ENCODE measurements at regions not wholly inside any gene's neighbourhood (a gene's known extent, or its start where the extent isn't known, plus 50 kb on each side); places are given as distances from the start of the nearest gene placed in this dataset.
A peak's percentile ranks its signal among the peaks of the same experiment; 100 is the strongest.

DNA sequence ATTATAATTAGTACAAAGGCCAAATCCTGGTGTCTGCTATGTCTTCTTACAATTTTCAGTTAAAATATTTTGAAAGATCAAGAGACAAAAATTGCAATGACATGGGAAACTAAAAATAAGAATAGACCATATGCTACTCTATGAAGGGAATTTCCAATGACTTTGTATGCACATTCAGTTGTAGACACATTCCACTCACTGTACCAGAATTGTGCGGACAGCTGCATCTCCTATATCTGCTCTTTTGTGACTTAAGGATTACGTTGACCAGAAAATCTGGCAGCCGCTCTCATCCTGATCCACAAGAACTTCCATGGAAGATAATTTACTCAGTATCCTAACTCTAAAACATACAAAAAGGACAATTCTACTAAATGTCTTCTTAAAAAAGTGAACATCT lies 493.9 kb upstream of the KCNMB2 start:
- no peak for DNase-seq

DNA sequence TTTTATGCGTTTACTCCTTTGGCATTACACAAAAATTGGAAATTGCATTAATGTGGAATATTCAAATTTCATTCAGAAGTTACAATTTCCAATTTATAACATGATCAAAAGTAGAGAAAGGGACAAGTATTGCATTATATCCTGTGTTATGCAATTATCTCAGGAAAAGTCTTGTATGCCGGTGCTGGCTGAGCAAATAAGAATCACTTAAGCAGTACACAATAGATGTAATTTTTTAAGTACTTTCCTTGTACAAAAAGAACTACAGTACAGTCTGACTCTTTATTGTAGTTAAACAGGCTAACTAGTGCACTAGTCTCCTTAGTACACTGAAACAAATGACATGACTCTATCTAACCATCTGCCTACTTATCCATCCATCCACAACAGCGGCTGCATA lies 493.2 kb upstream of the KCNMB2 start:
- DNase-seq = no peak

DNA sequence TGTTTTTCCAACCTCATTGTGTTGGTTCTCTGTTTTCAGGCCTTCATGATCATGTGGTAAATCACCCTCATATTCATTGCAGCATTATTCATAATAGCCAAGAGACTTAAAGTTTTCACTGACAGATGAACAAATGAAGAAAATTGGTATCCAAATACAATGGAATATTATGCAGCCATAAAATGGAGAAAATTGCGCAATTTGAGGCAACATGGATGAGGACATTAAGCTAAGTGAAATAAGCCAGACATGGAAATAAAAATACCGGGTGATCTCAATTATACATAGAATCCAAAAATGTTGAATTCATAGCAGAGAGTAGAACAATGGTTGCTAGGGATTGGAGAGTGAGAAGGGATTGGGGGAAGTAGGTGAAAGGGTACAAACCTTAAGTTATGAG lies 491.9 kb upstream of the KCNMB2 start:
- DNase-seq = no peak

DNA sequence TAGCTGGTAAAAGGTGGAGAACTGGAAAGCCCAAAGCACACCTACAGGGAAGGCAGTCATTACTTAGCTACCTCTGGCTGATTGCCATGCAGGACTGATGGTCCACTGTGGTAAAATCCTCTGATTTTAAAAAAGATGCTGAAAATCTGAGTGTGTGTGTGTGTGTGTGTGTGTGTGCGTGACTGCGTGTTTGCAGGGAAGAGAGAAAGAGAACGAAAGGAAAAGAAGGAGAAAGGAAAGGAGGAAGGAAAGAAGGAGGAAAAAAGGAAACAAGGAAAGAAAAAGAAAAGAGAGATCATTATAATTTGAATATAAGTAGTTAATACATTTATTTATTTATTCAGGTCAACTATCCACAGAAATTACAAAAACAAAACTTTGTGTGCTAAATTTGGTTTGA lies 488.7 kb upstream of the KCNMB2 start:
- DNase-seq = no peak

DNA sequence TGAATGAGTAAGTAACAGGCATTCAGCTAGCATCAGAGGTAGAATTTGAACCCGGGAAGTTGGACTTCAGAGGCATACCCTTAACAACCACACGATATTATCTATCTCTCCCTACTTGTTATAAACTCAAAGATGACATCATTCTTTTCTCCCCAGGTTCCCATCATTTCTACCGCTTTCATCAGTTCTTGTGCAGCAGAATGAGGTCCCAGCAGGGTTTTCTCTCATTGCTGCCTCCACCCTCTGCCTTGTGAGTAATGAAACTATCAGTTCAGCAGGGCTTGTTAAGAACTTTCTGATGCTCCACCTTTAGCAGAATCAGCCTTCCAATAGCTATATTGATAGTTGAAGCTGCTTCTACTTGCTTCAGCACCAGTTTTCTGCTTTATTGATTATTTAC lies 487.5 kb upstream of the KCNMB2 start:
- DNase-seq = peak; percentile 37

DNA sequence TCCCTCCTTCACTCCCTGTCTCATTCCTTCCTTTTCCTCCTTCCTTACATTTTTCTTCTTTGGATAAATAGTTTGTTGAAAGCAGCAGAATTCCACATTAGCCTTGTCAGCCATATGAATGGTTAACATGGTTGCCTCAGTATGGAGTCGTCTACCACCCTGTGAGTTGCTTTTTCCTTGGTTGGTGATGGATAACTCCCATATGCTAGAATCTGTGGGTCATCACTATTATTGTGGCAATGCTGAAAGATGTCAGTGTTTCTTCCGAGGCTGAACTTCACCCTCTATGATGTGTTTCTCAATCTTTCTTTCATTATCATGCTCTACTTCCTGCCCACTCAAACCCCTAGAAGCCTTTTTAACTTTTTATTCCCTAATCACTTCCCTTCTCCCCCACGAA lies 481.8 kb upstream of the KCNMB2 start:
- DNase-seq = no peak

DNA sequence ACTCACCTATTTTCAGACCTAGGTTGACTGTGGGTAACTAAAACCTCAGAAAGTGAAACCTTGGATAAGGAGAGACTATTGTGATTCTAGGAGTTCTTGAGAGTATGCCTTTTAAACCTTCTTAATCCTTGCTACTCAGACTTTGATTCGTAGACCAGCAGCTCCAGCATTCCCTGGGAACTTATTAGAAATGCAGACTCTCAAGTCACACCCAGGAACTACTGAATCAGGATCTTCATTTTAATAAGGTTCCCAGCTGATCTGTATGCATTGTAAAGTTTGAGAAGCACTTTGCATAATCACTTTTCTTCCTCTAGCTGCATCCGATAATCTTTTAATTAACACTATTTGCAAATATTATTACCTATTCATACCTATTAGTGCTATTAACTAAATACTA lies 480.3 kb upstream of the KCNMB2 start:
- DNase-seq = no peak

DNA sequence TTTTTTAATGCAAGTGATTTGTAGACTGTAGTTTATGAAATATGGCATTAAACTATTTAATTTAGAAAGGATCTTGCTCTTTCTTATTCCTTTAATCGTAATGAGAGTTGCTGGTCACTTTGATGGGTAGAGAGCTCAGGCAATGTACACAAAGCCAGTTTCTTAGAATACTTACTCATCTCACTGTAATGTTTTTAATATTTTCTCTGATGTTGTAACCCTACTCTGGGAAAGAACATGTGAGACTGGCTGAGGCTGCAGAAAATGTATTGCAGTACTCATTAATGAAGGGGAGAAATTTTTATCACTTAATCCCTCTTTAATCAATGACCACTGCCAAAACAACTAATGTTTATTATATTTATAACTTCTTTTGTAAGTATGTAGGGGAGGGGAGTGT lies 479.4 kb upstream of the KCNMB2 start:
- DNase-seq = no peak

DNA sequence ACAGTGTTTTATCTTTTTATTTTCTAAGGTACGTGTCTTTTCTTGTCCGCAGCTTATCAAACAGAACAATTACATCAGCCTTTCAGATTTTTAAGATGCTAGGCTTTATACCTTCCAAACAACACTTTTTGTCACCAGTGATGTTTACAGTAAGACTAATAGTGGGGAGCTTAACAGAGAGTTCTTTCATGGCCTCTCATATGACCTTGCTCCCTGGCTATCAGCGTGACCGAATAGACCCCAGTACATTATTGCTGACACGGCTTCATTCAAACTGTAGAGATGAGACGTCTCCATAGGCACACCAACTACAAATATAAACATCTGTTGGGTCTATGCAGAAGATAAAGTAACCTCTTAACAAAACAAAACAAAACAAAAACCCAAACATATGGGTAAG lies 477.6 kb upstream of the KCNMB2 start:
- DNase-seq = no peak

DNA sequence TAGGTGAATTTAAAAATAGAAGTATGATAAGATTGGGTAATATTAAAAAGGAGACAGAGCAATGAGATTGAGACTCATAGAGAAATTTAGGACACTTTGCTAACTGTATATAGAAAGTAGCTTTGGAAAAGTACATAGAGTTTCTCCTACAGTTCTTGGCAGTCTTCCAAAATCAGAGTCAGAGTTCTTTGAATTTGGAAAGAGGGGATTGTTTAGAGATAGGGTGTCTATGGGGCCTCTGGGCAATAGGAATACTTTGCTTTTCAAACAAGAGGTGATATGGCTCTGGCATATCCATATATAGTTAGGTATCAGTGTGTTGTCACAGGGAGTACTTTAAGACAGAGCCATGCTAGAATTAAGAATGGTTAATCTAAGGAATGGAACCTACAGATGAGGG lies 477.1 kb upstream of the KCNMB2 start:
- peak; percentile 26 for DNase-seq

DNA sequence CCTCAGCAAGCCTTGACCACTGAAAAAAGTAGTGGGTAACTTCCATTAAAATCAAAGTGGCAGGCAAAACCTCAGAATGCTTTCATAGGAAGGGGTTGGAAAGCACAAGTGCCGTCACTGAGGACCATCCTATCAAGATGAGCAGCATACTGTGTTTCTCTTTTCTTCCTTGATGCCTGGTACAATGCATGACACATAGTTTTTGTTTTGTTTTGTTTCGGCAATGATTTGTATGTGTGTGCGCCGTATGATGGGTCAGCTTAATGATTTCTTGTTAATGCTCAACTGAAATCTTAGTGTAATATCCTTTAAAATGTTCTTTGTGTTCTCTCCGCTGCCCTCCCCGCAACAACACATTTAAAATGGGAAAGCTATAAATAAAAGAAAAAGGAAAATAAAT lies 476.4 kb upstream of the KCNMB2 start:
- DNase-seq = no peak

DNA sequence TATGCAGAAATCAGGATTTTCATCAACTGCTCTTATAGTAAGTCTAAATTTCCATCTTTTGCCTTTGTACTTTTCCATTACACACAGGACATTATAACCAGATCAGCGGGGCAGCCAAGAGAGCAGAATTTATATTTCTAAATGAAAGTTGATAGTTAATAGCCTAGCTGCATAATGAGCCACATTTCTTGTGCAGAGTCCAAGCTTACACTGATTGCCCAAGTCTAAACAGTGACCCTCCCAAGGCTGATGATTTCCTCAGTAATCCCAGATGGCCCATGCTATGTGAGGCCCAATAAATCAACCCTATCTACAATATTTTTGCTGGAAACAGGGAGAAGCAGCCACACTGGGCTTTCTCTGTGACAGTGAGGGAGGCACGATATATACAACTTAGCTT lies 475.8 kb upstream of the KCNMB2 start:
- DNase-seq = peak; percentile 42

DNA sequence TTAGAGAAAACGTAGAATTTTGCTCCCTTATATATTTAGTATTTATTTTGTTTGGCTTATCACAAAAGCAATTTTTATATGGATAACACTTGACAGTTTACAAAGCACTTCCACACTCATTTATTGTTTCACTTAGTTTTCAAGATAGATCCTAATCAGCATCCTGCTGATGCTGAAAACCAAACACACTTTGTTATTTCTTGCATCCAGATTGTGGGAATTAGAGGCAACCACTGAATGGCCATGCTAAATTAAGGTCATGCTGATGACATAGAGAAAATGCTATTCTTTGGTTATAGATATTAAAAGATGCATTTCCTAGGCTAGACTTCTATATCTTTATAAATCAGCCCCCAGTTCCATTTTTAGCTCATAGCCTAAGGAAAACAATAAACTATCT lies 474.1 kb upstream of the KCNMB2 start:
- DNase-seq = no peak

DNA sequence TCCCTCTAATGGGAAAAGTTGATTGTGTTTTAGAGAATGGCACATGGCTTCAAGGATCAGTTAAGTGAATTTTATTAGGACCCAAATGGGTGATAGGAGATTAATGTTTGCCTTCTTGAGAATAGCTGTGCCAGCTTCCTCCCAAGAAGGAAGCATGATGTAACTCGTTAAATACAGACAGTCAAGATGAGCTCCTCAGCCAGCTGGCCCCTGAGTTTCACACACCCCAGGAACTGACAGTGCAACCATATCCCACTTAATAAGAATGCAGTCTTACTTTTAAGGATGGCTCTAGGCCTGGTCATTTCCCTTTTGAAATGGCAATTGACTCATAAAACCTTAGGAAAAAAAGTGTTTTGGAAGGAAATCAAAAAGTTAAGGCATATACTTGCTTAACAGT lies 472.8 kb upstream of the KCNMB2 start:
- peak; percentile 48 for DNase-seq

DNA sequence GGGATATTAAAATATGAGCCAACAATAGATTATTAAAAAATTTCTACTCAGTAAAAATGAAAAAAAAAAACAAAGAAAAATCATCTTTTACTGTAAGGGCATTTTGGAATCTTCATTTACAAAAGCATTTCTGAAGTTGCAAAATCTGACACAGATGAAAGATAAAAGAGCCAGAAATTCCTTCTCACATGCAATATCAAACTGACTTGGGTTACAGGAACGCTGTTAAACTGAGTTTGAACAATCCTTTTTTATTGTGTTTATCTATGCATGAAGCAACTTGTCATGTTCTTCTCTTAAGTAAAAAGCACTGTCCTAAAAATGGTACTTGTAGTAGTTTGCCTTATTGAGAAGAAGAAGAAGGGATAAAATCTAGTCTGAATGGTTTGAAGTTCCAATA lies 468.5 kb upstream of the KCNMB2 start:
- DNase-seq = no peak

DNA sequence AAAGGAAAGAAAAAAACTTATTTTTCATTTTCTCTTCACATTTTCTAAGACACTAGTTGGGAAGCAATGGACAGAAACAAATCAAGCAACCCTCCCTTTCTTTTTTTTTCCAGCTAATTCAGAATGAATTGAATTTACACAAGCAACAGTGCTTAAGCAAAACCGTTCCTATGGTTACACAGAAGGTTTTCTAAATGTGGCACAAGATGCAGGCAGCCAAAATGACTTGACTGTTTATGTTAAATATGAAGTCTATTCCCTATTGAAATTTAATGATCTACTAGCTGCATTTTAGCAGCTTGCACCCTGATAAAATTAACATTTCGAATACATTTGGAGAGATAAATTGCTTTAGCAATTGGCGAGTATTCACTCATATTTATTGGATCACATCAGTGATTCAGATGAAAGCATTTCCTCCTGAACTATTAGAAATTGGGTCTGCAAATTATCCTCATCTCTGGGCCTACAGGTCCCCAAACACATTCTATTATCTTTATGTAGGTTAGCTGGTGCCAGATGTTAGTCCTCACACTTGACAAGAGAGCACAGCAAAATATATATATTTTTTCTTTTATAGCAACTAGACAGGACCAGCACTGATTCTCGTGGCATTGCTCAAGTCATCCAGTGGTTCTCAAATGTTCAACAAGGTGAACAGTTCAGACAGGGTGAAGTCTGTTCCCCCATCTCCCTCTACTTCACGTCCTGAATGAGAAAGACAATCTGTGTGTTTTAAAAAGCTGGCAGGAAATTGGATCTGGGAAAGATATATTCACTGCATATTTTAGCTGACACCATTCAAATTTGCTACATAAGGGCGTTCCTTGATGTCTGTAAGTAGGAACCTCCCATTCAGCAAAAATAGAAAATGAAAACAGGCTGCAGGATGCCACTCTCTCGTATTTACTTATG lies 463.6 kb upstream of the KCNMB2 start:
- peak; percentile 15 for DNase-seq

DNA sequence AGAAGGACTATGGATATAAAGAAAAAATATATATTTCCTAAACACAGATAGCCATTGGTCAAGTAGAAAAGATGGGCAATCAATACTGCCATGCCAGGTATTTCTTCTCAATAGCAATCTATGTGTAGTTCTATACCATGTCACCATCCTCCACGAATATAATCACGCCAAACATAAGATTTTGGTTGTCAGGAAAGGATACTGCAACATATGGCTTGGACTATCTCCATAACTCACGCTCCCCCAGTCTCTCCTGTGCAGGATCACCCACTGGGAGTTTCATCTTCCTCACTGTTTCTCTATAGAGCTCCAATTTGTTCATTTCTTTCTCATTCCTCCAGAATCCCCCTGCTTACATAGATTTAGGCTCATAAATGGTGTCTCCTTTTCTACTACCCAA lies 462.9 kb upstream of the KCNMB2 start:
- no peak for DNase-seq

DNA sequence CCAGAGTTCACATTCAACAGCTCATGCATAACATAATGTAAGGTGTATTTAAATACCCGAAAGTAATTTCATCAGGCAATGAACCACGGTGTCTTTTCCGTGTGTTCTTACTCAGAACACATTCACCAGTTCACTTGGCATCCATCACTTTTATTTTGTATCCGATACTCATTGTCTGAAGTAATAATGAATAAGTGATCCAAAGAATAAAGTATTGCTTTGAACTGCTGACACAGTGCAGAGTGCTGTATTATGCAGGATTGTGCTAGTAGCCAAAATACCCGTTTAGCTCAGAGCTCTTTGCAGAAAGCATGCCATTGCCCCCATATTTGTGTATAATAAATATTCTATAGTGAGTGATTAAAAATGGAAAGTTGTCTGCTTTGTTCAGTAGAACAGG lies 460.9 kb upstream of the KCNMB2 start:
- no peak for DNase-seq

DNA sequence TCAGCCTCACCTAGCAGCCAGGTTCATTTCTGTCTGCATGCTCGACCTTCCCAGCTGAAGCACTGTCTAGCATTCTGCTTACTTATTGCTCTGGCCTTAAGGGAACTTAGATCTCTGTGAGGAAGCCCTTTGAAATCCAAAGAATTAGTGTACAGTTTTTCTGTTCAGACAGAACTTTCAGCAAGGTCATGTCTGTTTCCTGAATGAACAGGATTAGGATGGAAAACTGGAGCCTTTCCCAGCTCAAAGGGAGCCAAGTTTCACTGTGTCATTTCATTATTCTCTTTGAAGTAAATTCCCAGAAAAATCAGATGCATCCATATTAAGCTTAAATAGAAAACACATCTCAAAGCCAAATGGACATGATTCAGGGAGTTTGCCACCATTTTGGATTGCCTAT lies 457.3 kb upstream of the KCNMB2 start:
- peak; percentile 74 for DNase-seq

DNA sequence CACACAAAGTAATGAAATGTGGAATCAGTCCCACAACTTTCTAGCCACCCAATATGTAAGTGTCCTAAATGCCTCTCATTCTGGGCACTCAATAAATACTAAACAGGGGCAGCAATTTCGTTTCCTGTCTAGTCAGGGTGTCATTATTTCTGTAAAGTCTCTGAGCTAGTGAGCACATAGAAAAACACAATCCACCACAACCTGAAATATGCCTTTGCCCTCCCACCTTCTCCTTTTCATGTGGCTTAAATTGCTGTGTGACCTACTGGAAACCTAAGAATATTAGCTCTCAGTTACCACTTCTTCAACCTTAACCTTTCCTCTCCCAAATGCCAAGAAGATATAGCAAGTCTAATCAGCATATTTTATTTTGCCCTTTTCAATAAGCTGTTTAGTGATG lies 456.3 kb upstream of the KCNMB2 start:
- no peak for DNase-seq

DNA sequence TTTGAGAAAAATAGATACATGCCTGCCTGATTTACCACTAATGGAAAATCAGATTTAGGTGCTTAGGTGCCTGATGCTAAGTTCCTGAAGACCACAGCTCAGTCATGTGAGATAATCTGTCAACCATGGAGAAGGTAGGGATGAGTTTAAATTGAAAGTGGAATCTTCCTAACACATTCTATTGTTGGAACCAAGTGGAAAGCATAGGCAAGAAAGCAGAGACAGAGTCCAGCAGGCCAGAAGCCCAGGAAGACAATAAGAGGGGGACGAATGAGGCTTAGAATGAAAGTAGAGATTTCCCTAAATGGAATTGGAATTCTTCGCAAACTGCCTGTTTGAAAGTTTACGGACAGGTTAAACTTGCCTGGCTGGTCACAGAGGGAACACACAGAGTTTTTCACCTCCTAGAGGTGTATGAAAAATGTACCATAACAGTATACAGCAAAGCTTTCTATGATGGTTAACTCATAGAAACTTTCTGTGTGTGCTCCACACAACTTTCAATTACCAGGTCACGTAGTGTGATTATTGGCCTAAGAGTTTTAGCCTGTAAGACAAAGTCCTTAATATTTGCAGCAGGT lies 453.8 kb upstream of the KCNMB2 start:
- DNase-seq = no peak

DNA sequence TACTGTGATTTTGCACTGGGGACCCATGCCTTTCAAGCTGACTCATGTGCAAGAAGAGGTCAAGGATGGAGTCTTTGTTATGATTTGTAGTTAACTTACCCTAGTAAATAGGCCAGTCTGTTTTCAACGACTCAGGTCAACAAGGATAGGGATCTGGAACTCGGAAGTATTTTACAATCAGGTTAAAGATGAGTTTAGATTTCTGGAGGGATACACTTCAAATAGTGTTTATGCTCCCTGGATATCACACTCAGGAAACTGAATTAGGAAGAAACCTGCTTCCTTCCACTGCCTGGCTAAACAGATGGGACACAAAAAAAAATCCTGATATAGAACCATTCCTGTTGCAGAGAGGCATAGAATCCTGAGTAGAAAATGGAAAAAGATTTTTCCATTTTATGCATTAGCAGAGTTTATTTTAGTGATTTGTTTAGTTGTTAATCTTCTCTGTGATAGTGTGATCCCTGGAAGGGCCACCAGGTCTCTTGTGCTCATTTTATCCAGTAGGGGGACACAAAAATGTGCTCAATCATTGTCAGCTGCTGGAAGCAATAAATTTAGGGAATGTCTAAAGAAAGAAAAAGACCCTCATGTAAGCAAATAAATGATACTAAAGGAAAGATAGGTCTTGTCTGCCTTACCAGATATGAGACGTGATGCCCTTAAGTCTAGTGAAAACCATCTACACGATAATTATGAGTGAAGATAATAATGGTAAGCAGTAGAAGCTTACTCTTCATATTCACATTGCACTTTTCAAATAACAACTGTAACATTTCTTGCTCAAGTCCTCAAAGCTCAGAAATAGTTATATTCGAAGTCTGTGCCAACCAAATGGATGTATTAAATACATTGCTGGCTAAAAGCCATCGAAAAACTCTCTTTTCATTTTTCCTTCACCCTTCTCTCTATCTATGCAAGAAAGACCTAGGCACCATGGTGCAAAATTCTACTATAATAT lies 452.1 kb upstream of the KCNMB2 start:
- DNase-seq = no peak

DNA sequence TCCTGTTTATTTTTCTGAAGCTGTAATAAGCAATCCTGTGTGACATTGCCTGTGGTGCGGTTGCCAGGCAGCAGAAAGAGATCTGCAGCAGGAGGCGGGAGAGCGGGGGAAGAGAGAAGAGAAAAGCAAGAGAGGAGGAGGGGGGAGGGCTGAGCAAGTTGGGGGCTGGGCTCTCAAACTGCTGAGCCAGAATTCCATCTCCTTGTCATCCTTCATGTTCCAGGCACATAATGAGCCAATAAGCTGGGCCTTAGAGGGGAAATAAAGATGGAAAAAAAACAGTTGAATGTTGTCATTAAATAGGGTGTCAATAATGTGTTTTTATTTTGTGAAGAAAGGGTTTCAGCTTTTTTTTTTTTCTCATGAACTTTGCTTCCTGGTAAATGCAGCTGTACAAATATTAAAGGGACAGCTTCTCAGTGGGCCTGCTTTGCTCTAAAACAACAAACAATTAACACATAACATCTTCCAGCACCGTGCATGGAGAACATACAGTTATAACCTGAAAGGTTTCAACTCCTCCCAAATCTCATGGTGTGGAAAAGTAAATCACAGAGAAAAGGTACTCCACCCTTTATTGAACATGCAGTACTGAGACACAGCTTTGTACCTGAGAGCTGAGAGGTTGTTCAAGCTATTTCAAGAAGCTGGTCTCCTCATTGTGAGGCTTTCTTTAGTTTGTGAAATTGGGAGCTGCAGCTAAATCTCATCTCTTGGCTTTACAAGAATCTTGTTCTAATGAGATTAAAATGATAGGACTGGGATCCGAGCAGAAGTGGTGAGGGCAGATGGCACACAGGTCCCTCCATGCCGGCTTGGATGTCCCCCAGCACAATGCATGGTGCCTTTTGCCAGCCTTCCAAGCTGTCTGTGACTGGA lies 451.1 kb upstream of the KCNMB2 start:
- DNase-seq = peak; percentile 85

Measured in fibroblast of skin of right biceps (primary cell).